Fibroblast of upper back skin (primary cell): ENCODE measurements at regions not wholly inside any gene's neighbourhood (a gene's known extent, or its start where the extent isn't known, plus 50 kb on each side); places are given as distances from the start of the nearest gene placed in this dataset.

ENCODE experiments used
- DNase-seq: peaks from one replicate; pipeline ENCODE4 v3.0.0-alpha.2; 2013

GRCh38 chr14:29222006-29222405 lies 455.4 kb downstream of the FOXG1 start:
- no peak for DNase-seq

GRCh38 chr14:29222671-29223268 lies 456.2 kb downstream of the FOXG1 start:
- DNase-seq: peak; percentile 58

GRCh38 chr14:29223947-29224346 lies 457.4 kb downstream of the FOXG1 start:
- no peak for DNase-seq

- no peak for DNase-seq
These were observed 461.0 kb downstream of the FOXG1 start for GRCh38 chr14:29227631-29228030.

- no peak for DNase-seq
These were observed 465.6 kb downstream of the FOXG1 start for GRCh38 chr14:29232153-29232552.

- DNase-seq: no peak
These were observed 466.1 kb downstream of the FOXG1 start for GRCh38 chr14:29232711-29233110.

GRCh38 chr14:29233188-29233587 lies 466.6 kb downstream of the FOXG1 start:
- DNase-seq: no peak

- no peak for DNase-seq
These were observed 469.4 kb downstream of the FOXG1 start for GRCh38 chr14:29235991-29236390.

- DNase-seq: no peak
These were observed 469.8 kb downstream of the FOXG1 start for GRCh38 chr14:29236401-29236800.

- DNase-seq: peak; percentile 85
These were observed 470.3 kb downstream of the FOXG1 start for GRCh38 chr14:29236848-29237247.

- peak; percentile 84 for DNase-seq
These were observed 473.5 kb downstream of the FOXG1 start for GRCh38 chr14:29240066-29240465.

GRCh38 chr14:29242755-29243754 lies 476.5 kb downstream of the FOXG1 start:
- DNase-seq: peak; percentile 62

GRCh38 chr14:29255692-29256091 lies 489.1 kb downstream of the FOXG1 start:
- DNase-seq: no peak

- DNase-seq: no peak
These were observed 496.4 kb downstream of the FOXG1 start for GRCh38 chr14:29262979-29263378.

- no peak for DNase-seq
These were observed 498.3 kb downstream of the FOXG1 start for GRCh38 chr14:29264865-29265264.

- DNase-seq: no peak
These were observed 499.3 kb downstream of the FOXG1 start for GRCh38 chr14:29265852-29266251.

GRCh38 chr14:29271669-29272068 lies 505.1 kb downstream of the FOXG1 start:
- no peak for DNase-seq

GRCh38 chr14:29273513-29273912 lies 506.9 kb downstream of the FOXG1 start:
- no peak for DNase-seq

GRCh38 chr14:29274890-29275596 lies 508.5 kb downstream of the FOXG1 start:
- no peak for DNase-seq

GRCh38 chr14:29278301-29279263 lies 512.0 kb downstream of the FOXG1 start:
- peak; percentile 25 for DNase-seq

GRCh38 chr14:29282169-29282568 lies 515.6 kb downstream of the FOXG1 start:
- DNase-seq: peak; percentile 56

GRCh38 chr14:29290441-29290840 lies 523.9 kb downstream of the FOXG1 start:
- DNase-seq: no peak
